SK-N-SH (cell line): ENCODE measurements at regions not wholly inside any gene's neighbourhood (a gene's known extent, or its start where the extent isn't known, plus 50 kb on each side); places are given as distances from the start of the nearest gene placed in this dataset.
A peak's percentile ranks its signal among the peaks of the same experiment; 100 is the strongest.

ENCODE experiments used
- CTCF ChIA-PET: fragments of 300-600, 350-600 bp; formaldehyde crosslinking; extraction: SDS; loops from one replicate; lab custom pipeline; 2021; lab: Yijun Ruan, JAX
- POLR2A ChIA-PET: fragments of 350-600 bp; sonication (Branson Sonifier 250); formaldehyde crosslinking; extraction: SDS; loops from one replicate; lab custom pipeline; 2020; ENCODE audit warnings: antibody characterized with exemption, inconsistent platforms; lab: Yijun Ruan, JAX
- DNase-seq: peaks from one replicate; pipeline ENCODE4 v3.0.0; 2012
- H2AFZ ChIP-seq: fragments of 200-600 bp; sonication (generic); 2 replicates; pipeline ENCODE4 v1.8.1; 2016; ENCODE audit warnings: antibody characterized with exemption, mild to moderate bottlenecking, low read depth
- H3F3A ChIP-seq: fragments of 200-600 bp; sonication (generic); replicated peaks from 2 replicates; pipeline ENCODE3; 2016; ENCODE audit warnings: antibody characterized with exemption, mild to moderate bottlenecking; ENCODE audit not compliant: insufficient read depth
- H3K27ac ChIP-seq, 2 experiments: fragments of 200-500 bp in 1 of 2; fragments of 200-600 bp in 1 of 2; sonication (Bioruptor generic) in 1 of 2; sonication (generic), shearing (Covaris generic) in 1 of 2; 2 replicates each; pipeline versions ENCODE4 v1.5.1 to v1.6.1; 2014 to 2016; ENCODE audit warnings: low read depth in 2 of 2, inconsistent platforms in 1 of 2, low read length in 1 of 2, mild to moderate bottlenecking in 1 of 2, mixed read lengths in 1 of 2
- H3K27me3 ChIP-seq: fragments of 200-600 bp; sonication (generic), shearing (Covaris generic); 2 replicates; pipeline ENCODE4 v1.6.1; 2016; ENCODE audit warnings: mixed run types; ENCODE audit not compliant: insufficient read depth
- H3K36me3 ChIP-seq, 2 experiments: fragments of 200-500 bp in 1 of 2; fragments of 200-600 bp in 1 of 2; sonication (Bioruptor generic) in 1 of 2; sonication (generic) in 1 of 2; replicated peaks in 1 of 2; 2 replicates each; pipeline versions ENCODE3 to v1.5.1; 2014 to 2016; ENCODE audit warnings: low read length in 1 of 2, mild to moderate bottlenecking in 1 of 2; ENCODE audit not compliant: insufficient read depth in 2 of 2, control insufficient read depth in 1 of 2
- H3K4me1 ChIP-seq, 2 experiments: fragments of 200-500 bp in 1 of 2; fragments of 200-600 bp in 1 of 2; sonication (Bioruptor generic) in 1 of 2; sonication (generic), shearing (Covaris generic) in 1 of 2; 2 replicates each; pipeline versions ENCODE4 v1.5.1 to v1.6.1; 2014 to 2016; ENCODE audit warnings: low read depth in 1 of 2, low read length in 1 of 2, mixed run types in 1 of 2; ENCODE audit not compliant: insufficient read depth in 2 of 2, control insufficient read depth in 1 of 2
- H3K4me2 ChIP-seq: fragments of 200-600 bp; sonication (generic), shearing (Covaris generic); 2 replicates; pipeline ENCODE4 v1.6.1; 2017; ENCODE audit warnings: mixed run types
- H3K4me3 ChIP-seq, 2 experiments: fragments of 200-500 bp in 1 of 2; fragments of 200-600 bp in 1 of 2; sonication (Bioruptor generic) in 1 of 2; sonication (generic), shearing (Covaris generic) in 1 of 2; 2 replicates each; pipeline versions ENCODE4 v1.5.1 to v1.8.1; 2014 to 2016; ENCODE audit warnings: low read depth in 2 of 2, inconsistent platforms in 1 of 2, low read length in 1 of 2, mild to moderate bottlenecking in 1 of 2, mixed read lengths in 1 of 2, moderate library complexity in 1 of 2
- H3K79me2 ChIP-seq: fragments of 200-600 bp; sonication (generic); 2 replicates; pipeline ENCODE4 v1.8.1; 2017; ENCODE audit warnings: mild to moderate bottlenecking; ENCODE audit not compliant: insufficient read depth
- H3K9ac ChIP-seq: fragments of 200-600 bp; sonication (generic); 2 replicates; pipeline ENCODE4 v1.6.1; 2017; ENCODE audit warnings: mixed run types
- H3K9me2 ChIP-seq: fragments of 200-600 bp; sonication (generic); 2 replicates; pipeline ENCODE4 v1.6.1; 2017; ENCODE audit warnings: mixed run types
- H3K9me3 ChIP-seq: fragments of 200-600 bp; sonication (generic); 2 replicates; pipeline ENCODE4 v1.6.1; 2017; ENCODE audit warnings: mixed run types, mild to moderate bottlenecking, moderate library complexity
- H4K20me1 ChIP-seq: fragments of 200-600 bp; sonication (generic); 2 replicates; pipeline ENCODE4 v1.6.1; 2017; ENCODE audit warnings: mild to moderate bottlenecking, mixed run types; ENCODE audit not compliant: insufficient read depth
- ELF1 ChIP-seq: IDR thresholded peaks from 2 replicates; pipeline ENCODE4 v1.4.0; 2012
- EP300 ChIP-seq, 2 experiments: IDR thresholded peaks; 2 replicates each; pipeline versions ENCODE4 v1.4.0 to v1.6.1; 2012; ENCODE audit warnings: borderline replicate concordance in 1 of 2, low read depth in 1 of 2, low read length in 1 of 2
- EZH2phosphoT487 ChIP-seq: fragments of 200-600 bp; sonication (generic); IDR thresholded peaks from 2 replicates; pipeline ENCODE4 v1.6.1; 2017; ENCODE audit warnings: low read depth, mixed run types, mild to moderate bottlenecking, antibody characterized with exemption, moderate library complexity, borderline replicate concordance
- FOXJ3 ChIP-seq: sonication (generic); formaldehyde crosslinking; IDR thresholded peaks from 2 replicates; pipeline ENCODE4 v1.5.1; 2020; ENCODE audit warnings: mild to moderate bottlenecking, missing genetic modification reagents
- FOXM1 ChIP-seq: IDR thresholded peaks from 2 replicates; pipeline ENCODE4 v1.4.0; 2012; ENCODE audit warnings: low read depth, mild to moderate bottlenecking
- GABPA ChIP-seq: IDR thresholded peaks from 2 replicates; pipeline ENCODE4 v1.4.0; 2012; ENCODE audit warnings: low read depth, mild to moderate bottlenecking
- GATA2 ChIP-seq: sonication (generic); formaldehyde crosslinking; IDR thresholded peaks from 2 replicates; pipeline ENCODE4 v1.5.0; 2020; ENCODE audit warnings: mild to moderate bottlenecking, missing genetic modification reagents
- JUND ChIP-seq: IDR thresholded peaks from 2 replicates; pipeline ENCODE4 v1.4.0; 2012
- NFIC ChIP-seq: IDR thresholded peaks from 2 replicates; pipeline ENCODE4 v1.4.0; 2012; ENCODE audit warnings: borderline replicate concordance
- NRF1 ChIP-seq: IDR thresholded peaks from 2 replicates; pipeline ENCODE4 v1.6.1; 2012; ENCODE audit warnings: low read depth, mild to moderate bottlenecking, low read length
- RAD21 ChIP-seq: IDR thresholded peaks from 2 replicates; pipeline ENCODE4 v1.6.1; 2012; ENCODE audit warnings: mild to moderate bottlenecking, low read length
- RCOR1 ChIP-seq: fragments of 150-350 bp; IDR thresholded peaks from 2 replicates; pipeline ENCODE4 v1.6.1; 2017; ENCODE audit warnings: antibody characterized with exemption, low read length
- RFX5 ChIP-seq: IDR thresholded peaks from 2 replicates; pipeline ENCODE4 v1.6.1; 2012; ENCODE audit warnings: mild to moderate bottlenecking, improper control_type of control experiment, low read length
- WGBS: methylation state at CpG from one replicate; pipeline ENCODE4 v1.1.6; 2017; ENCODE audit warnings: low lambda C conversion rate; 5-methylcytosine and 5-hydroxymethylcytosine counted together
- TF ChIP-seq, protein P1 (sequence below): IDR thresholded peaks from 2 replicates; pipeline ENCODE4; 2012
- TF ChIP-seq, protein P2 (sequence below): IDR thresholded peaks from 2 replicates; pipeline ENCODE4 v1.4.0; 2012; ENCODE audit warnings: low read depth, borderline replicate concordance
- TF ChIP-seq, protein P3 (sequence below): IDR thresholded peaks from 2 replicates; pipeline ENCODE4 v1.4.0; 2012; ENCODE audit warnings: low read depth, borderline replicate concordance
- TF ChIP-seq, protein P4 (sequence below): IDR thresholded peaks from 2 replicates; pipeline ENCODE4 v1.6.1; 2012; ENCODE audit warnings: mild to moderate bottlenecking, low read depth, low read length, moderate library complexity

DNA sequence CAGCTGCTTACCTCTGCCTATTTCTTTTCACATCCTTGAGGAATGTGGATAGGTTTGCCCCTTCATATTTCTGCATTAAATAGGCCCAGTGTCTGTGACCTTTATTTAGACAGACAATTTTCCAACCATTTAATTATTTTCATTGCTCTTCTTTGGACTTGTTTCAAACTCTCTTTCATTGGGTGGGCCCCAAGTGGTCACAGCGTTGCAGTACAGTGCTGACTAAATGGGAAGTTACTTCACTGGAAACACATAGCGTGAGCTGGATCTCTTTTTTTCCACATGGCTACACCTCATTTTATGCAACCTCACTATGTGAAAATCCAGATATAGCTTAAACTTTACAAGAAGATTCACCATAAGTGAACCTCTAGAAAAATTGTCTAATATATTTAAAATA, 438.9 kb downstream of the ADAMTS20 start:
- Histone ChIP-seq H3K9me2 (no peaks in the 10 kb centered on the region), H4K20me1 (no peaks in the 10 kb centered on the region), H2AFZ (no peak overlapping the region), H3K79me2 (no peaks in the 10 kb centered on the region), H3F3A (no peaks in the 10 kb centered on the region), H3K36me3 (no peaks in the 10 kb centered on the region), H3K4me3 (no peak overlapping the region), H3K4me1 (peaks cover 0 to 7% of the 10 kb centered on the region in 2 experiments; a peak in 1 of 4 replicates), H3K4me2 (no peak overlapping the region), H3K27ac (no peak overlapping the region; a peak in 2 of 4 replicates), H3K9me3 (no peaks in the 10 kb centered on the region), H3K9ac (no peak overlapping the region), H3K27me3 (no peaks in the 10 kb centered on the region)
- CTCF ChIA-PET = interaction anchor here (0.6 to 1.3 kb wide), 4 partner anchors 9 to 1920 kb away, joined by 3 to 5 read pairs (median 4); no protein-coding TSS in a partner anchor
- POLR2A ChIA-PET = no interaction called here
- WGBS = 63% methylated on average over 2 of the region's 2 CpGs
- DNase-seq = peak; percentile 1
- no peak for TF ChIP-seq EZH2phosphoT487
- TF ChIP-seq ELF1 = no peak
- no peak for TF ChIP-seq JUND
- no peak for TF ChIP-seq NRF1
- no peak for TF ChIP-seq RCOR1
- TF ChIP-seq, protein P1, sequence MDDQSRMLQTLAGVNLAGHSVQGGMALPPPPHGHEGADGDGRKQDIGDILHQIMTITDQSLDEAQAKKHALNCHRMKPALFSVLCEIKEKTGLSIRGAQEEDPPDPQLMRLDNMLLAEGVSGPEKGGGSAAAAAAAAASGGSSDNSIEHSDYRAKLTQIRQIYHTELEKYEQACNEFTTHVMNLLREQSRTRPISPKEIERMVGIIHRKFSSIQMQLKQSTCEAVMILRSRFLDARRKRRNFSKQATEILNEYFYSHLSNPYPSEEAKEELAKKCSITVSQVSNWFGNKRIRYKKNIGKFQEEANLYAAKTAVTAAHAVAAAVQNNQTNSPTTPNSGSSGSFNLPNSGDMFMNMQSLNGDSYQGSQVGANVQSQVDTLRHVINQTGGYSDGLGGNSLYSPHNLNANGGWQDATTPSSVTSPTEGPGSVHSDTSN = no peak
- TF ChIP-seq GATA2 (CRISPR knock-in tag) = no peak
- no peak for TF ChIP-seq RFX5
- no peak for TF ChIP-seq FOXM1
- no peak for TF ChIP-seq NFIC
- TF ChIP-seq RAD21 = no peak; the same call in 1 of the 2 replicates

DNA sequence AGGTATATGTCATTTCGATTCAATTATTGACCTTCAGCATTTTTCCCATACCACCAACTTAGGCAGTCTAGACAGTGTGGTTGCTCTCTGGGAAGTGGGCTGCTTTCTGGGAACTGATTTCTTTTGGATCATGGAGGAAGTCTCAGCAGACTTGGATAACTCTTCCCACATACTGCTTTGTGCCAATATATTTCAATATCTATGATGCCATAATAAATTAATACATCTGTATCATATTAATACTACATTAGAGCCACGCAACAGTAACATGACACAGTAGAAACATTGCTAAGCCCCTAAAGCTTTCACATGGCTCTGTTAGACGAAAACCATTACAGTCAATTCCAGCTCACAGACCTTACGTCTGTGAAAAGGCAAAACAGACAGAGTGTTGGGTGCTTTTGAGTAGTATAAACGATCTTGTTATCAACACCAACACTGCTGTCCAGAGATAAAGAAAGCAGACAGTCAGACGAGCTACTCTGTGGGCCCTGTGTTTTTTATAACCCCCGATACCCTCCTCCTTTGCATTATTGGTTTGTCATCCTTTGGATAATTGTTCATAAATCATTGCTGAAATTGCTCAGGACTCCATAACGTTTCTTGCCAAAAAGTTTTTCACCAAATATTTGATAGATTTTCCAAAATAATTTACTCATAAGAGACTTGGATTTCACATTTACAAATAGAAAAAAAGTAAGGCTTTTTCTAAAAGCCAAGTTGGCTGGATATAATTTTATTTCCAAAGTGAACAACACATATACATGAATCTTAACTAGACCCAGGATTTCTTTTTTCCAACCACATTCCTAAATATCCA, 439.7 kb downstream of the ADAMTS20 start:
- POLR2A ChIA-PET = no interaction called here

More for the DNA sequence above, 439.7 kb downstream of the ADAMTS20 start:
- Histone ChIP-seq H3K79me2 (no peaks in the 10 kb centered on the region), H3K4me3 (no peak overlapping the region), H3K4me2 (no peak overlapping the region), H3K9me2 (no peaks in the 10 kb centered on the region), H2AFZ (no peak overlapping the region), H3K36me3 (no peaks in the 10 kb centered on the region), H3K27ac (peak overlapping the region in 1 of 2 experiments; percentile 80; a peak in 2 of 4 replicates), H4K20me1 (no peaks in the 10 kb centered on the region), H3F3A (no peaks in the 10 kb centered on the region), H3K9ac (no peak overlapping the region), H3K9me3 (no peaks in the 10 kb centered on the region), H3K4me1 (peaks cover 0 to 7% of the 10 kb centered on the region in 2 experiments; a peak in 2 of 4 replicates), H3K27me3 (no peaks in the 10 kb centered on the region)
- CTCF ChIA-PET = interaction anchor here (1.3 kb wide), 2 partner anchors 10 to 31 kb away, joined by 3 to 5 read pairs; no protein-coding TSS in a partner anchor
- DNase-seq = peak; percentile 15
- WGBS = 16% methylated on average over 8 of the region's 8 CpGs
- TF ChIP-seq RCOR1 = peak; percentile 40; the same call in 1 of the 2 replicates
- TF ChIP-seq, protein P2, sequence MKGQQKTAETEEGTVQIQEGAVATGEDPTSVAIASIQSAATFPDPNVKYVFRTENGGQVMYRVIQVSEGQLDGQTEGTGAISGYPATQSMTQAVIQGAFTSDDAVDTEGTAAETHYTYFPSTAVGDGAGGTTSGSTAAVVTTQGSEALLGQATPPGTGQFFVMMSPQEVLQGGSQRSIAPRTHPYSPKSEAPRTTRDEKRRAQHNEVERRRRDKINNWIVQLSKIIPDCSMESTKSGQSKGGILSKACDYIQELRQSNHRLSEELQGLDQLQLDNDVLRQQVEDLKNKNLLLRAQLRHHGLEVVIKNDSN = no peak
- peak; percentile 33 for TF ChIP-seq RAD21
- TF ChIP-seq EP300 (IDR thresholded peaks at IDR 0.05; ENCODE audit: borderline replicate concordance in 1 of 2, low read depth in 1 of 2, low read length in 1 of 2) = peak in 1 of 2 experiments; percentile 89; a peak in 2 of 4 replicates
- TF ChIP-seq, protein P3, sequence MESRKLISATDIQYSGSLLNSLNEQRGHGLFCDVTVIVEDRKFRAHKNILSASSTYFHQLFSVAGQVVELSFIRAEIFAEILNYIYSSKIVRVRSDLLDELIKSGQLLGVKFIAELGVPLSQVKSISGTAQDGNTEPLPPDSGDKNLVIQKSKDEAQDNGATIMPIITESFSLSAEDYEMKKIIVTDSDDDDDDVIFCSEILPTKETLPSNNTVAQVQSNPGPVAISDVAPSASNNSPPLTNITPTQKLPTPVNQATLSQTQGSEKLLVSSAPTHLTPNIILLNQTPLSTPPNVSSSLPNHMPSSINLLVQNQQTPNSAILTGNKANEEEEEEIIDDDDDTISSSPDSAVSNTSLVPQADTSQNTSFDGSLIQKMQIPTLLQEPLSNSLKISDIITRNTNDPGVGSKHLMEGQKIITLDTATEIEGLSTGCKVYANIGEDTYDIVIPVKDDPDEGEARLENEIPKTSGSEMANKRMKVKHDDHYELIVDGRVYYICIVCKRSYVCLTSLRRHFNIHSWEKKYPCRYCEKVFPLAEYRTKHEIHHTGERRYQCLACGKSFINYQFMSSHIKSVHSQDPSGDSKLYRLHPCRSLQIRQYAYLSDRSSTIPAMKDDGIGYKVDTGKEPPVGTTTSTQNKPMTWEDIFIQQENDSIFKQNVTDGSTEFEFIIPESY = no peak
- TF ChIP-seq, protein P4, sequence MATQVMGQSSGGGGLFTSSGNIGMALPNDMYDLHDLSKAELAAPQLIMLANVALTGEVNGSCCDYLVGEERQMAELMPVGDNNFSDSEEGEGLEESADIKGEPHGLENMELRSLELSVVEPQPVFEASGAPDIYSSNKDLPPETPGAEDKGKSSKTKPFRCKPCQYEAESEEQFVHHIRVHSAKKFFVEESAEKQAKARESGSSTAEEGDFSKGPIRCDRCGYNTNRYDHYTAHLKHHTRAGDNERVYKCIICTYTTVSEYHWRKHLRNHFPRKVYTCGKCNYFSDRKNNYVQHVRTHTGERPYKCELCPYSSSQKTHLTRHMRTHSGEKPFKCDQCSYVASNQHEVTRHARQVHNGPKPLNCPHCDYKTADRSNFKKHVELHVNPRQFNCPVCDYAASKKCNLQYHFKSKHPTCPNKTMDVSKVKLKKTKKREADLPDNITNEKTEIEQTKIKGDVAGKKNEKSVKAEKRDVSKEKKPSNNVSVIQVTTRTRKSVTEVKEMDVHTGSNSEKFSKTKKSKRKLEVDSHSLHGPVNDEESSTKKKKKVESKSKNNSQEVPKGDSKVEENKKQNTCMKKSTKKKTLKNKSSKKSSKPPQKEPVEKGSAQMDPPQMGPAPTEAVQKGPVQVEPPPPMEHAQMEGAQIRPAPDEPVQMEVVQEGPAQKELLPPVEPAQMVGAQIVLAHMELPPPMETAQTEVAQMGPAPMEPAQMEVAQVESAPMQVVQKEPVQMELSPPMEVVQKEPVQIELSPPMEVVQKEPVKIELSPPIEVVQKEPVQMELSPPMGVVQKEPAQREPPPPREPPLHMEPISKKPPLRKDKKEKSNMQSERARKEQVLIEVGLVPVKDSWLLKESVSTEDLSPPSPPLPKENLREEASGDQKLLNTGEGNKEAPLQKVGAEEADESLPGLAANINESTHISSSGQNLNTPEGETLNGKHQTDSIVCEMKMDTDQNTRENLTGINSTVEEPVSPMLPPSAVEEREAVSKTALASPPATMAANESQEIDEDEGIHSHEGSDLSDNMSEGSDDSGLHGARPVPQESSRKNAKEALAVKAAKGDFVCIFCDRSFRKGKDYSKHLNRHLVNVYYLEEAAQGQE = no peak
- no peak for TF ChIP-seq FOXM1
- TF ChIP-seq, protein P1 = no peak
- TF ChIP-seq RFX5 = no peak
- TF ChIP-seq GATA2 (CRISPR knock-in tag) = peak; percentile 63
- no peak for TF ChIP-seq GABPA
- TF ChIP-seq FOXJ3 (CRISPR knock-in tag) = no peak
